ENCODE measurements at regions not wholly inside any gene's neighbourhood (a gene's known extent, or its start where the extent isn't known, plus 50 kb on each side); places are given as distances from the start of the nearest gene placed in this dataset.

- no peak for DNase-seq
Observed at GRCh38 chr13:73894995-73895571, 239.1 kb downstream of the KLF12 start.

GRCh38 chr13:73893833-73894232 is 240.4 kb downstream of the KLF12 start:
- DNase-seq: no peak

- DNase-seq: no peak
Observed at GRCh38 chr13:73891805-73892204, 242.4 kb downstream of the KLF12 start.

DNA sequence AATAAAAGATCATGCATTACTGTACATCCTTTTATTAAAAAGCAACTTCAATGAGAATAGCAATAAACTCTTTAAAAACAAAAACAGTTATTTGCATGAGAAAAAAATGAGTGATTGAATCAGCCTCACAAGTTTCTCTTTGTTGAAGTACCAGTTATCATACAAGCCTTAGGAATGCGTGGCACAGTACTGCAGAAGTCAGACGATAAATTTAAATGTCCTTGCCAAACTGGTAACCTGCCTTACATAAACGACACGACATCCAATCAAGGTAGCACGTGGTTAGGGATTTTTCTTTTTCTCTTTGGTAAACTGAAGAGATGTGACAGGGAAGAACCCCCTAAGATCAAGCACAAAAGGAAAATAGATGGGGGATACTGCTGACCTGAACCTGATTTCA is 251.0 kb downstream of the KLF12 start:
- DNase-seq: no peak

- DNase-seq: no peak
Observed at GRCh38 chr13:73880365-73880764, 253.8 kb downstream of the KLF12 start.

- DNase-seq: no peak
Observed at GRCh38 chr13:73879346-73880015, 254.7 kb downstream of the KLF12 start.

DNA sequence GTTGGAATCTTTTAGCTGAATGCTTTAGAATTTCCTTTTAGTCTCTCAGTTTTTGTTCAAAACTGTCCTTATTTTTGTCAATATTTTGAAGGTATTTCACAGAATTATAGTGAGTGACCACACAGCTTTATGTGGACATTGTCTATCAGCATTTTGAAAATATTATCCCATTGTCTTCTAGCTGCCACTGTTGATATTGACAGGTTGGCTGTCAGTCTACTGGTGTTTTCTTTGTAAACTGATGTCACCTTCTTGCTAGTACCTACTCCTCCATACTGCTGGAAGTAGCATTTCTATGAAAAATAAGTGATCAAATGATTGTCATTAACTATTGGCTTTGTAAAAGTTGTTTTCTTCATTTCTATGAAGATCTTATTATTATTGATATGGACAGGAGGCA is 256.8 kb downstream of the KLF12 start:
- no peak for DNase-seq

DNA sequence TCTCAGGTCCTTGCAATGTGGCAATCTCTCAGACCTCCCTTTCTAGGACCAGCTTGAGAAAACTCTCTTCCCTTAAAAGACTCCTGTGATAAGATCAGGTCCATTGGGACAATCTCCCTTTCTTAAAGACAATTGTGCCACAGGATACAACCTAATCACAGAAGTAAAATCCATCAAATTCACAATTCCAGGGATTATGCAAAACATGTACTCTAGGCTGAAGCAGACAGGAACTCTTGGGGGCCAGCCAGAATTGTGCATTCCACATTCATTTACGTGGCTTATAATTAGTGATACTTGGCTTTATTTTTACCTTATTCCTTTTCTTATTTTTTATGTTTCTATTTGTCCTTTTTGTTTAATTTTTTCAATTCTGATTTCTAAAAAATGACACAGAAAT is 257.9 kb downstream of the KLF12 start:
- DNase-seq: no peak

- DNase-seq: no peak
Observed at GRCh38 chr13:73873940-73874830, 260.0 kb downstream of the KLF12 start.

- DNase-seq: no peak
Observed at GRCh38 chr13:73872397-73872796, 261.8 kb downstream of the KLF12 start.

DNA sequence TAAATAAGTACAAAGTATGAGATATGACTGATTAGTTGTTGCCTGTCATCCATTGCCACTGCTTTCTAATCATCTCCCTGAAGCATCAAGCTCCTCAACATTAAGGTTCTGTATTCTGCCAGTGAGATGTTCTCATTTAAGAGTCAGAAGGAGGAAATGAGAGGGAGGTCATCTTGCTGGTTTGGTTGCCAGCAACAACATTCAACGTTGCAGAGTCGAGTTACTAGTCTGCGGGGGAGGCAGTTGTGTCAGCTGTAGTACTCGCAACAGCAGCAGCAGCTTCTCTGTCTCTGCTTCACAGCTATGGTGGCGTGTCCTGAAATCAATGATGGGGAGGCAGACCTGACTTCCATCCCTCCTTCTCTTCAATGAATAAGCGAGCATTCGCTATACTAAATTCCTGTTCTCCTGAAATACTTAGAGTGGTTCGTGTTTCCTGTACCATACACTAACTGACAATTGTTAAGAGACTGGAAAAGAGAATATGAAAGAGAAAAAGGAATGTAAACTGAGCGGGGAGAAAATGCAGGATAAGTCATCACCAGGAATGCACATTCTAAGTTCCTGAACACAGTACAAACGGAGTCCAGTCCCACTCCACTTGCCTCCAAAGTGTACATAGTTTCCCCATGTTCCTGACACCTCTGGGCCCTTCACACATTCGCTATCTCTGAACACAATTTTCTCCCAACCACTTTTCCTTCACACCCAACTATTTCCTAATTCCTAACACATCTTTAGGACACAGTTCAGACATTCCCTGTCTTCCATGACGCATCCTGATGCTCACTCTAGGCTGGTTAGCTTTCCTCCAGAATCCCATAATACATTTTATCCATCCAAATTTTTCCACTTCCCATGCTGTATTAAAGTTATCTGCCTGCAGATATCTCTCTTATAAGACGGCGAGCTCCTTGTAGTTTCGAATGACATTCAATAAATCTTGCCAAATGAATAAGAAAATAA is 263.0 kb downstream of the KLF12 start:
- no peak for DNase-seq

- DNase-seq: no peak
Observed at GRCh38 chr13:73870036-73870741, 264.0 kb downstream of the KLF12 start.

DNA sequence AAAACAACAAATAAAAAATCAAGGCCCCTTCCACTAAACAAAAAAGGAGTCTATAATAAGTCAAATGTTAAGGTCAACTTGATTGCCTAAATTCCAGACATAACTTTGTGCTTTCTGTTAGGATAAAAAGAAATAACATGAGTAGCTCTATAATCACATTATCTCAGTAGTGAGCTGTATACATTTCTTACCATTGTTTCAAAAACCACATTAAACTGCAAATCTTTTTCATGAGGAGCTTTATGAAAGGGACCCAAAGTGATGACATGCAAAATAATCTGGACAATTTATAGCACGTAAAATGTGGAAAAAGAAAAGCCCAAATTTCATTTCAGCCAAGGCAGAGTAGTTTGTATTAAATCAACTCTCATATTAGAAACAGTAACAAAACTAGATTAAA is 269.2 kb downstream of the KLF12 start:
- no peak for DNase-seq

- DNase-seq: no peak
Observed at GRCh38 chr13:73861136-73861535, 273.1 kb downstream of the KLF12 start.

DNA sequence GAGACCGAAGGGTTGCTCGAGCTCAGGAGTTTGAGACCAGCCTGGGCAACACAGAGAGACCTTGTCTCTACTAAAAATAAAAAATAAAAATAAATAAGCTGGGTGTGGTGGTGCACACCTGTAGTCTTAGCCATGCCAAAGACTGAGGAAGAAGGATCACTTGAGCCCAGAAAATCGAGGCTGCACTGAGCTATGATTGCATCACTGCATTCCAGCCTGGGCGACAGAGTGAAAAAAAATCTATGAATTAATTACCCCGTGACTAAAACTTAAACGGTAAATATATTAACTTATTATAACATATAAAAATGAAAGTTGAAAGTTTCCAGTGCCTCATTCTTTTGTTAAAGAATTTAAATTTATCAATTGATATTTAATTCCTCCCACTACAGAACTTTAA is 273.7 kb downstream of the KLF12 start:
- DNase-seq: no peak

DNA sequence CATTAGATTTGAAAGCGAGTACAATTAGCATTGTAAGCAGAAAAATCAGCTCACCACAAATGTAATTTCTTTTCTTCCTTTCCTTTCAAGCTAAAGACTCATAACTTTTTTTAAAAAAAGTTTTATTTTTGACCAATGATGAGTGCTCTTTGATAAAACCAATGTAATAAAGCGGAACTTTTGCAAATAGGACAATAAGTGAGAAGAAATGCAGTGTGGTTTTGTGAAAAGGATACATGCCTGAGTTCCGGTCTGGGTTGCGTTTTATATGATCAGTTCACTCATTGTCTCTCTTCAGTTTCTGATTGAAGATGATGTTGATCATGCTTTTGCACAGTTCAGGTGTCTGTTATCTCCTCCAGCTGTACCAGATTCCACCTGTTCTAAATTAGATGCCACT is 274.4 kb downstream of the KLF12 start:
- no peak for DNase-seq

- DNase-seq: no peak
Observed at GRCh38 chr13:73857106-73857505, 277.1 kb downstream of the KLF12 start.

GRCh38 chr13:73851104-73851503 is 283.1 kb downstream of the KLF12 start:
- no peak for DNase-seq

DNA sequence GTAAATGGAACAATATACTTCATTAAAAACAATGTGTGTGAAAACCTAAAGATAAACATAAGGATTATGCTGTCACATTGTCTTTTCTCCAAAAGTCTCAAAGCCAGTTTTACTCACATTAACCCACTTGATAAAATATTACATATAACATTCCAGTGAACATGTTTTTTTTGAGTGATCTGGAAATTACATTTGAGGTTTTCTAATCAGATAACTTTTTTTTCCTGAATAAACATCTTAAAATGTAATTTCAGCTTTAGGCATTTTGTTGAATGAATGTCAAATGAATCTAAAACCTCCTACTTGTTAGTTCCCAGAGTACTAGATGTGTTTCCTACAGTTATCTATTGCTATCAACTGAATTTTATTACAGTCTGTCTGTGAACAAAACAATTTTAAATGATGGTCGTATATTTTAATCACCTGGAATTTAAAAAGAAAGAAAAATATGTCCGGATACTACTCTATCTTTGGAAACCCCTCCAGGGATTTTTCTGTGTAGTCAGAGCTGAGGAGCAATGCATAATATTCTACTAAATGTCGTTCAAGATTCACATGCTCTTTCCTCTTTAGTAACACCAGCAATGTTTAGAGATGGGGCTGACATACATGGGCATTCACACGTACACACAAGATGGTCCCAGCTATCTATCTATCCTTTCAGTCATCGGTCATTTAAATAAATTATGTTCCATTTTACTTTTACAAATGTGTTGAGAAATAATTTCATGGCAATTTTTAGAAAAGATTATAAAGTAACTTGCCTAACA is 283.9 kb downstream of the KLF12 start:
- no peak for DNase-seq

DNA sequence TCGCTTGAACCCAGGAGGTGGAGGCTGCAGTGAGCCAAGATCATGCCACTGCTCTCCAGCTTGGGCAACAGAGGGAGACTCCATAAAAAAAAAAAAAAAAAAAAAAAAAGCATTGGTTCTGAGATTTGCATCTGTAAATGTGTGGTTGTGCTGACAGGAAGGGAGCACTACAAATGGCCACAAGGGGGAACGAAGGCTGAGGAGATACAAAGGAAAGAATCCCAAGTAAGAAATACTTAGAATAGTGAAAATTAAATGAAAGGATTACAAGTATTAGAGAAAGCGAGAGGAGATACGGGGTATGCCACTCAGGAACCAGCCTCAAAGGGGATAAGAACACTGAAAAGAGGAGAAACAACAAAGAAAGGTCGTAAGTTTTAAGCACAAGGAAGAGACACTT is 284.9 kb downstream of the KLF12 start:
- no peak for DNase-seq

All from right lung (tissue), 2 donors.